ENCODE measurements at regions not wholly inside any gene's neighbourhood (a gene's known extent, or its start where the extent isn't known, plus 50 kb on each side); places are given as distances from the start of the nearest gene placed in this dataset.

DNA sequence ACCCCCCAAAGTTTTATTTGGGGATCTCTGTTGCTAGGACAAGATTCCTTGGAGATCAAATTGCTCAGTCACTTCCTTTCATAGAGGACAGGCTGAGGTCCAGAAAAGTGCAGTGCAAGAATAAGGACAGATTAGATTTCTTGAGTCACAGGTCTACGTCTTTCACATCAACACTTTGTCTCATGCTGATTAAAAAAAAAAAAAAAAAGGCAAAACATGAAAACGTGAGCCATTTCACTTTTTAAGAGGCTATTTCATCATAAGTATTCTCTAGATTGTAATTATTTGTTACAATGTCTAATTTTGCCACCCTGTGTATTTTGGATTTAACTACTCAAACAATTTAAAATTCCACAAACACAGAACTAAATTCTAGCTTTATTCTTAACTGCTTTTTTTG lies 647.0 kb downstream of the TRAM1L1 start:
- Mint-ChIP-seq H3K27me3 (ENCODE audit: insufficient read depth) (no peaks in the 10 kb centered on the region), H3K36me3 (ENCODE audit: low read depth) (no peaks in the 10 kb centered on the region), H3K4me1 (ENCODE audit: low read depth) (no peaks in the 10 kb centered on the region), H3K9me3 (no peaks in the 10 kb centered on the region), H3K4me3 (no peak overlapping the region), H3K27ac (no peak overlapping the region)
- intact Hi-C loops (cut with micrococcal nuclease), result no loop called here
- DNase-seq (ENCODE audit: low spot score), result no peak

DNA sequence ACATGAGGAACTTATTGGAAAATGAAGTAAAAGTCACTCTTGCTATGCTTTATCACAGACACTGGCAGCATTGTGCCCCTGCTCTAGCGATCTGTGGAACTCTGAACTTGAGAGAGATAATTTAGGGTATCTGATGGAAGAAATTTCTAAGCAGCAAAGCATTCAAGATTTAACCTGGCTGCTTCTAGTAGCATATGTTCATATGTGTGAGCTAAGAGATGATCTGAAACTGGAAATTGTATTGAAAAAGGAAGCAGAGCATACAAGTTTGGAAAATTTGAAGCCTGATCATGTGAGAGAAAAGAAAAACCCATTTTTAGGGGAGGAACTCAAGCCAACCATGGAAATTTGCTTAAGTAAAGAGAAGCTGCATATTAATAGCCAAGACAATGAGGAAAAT lies 657.7 kb downstream of the TRAM1L1 start:
- H3K4me3 Mint-ChIP-seq, result no peak overlapping the region
- DNase-seq (ENCODE audit: low spot score), result no peak
- peaks cover 8% of the 10 kb centered on the region for H3K9me3 Mint-ChIP-seq
- no peaks in the 10 kb centered on the region for H3K36me3 Mint-ChIP-seq (ENCODE audit: low read depth)
- no peaks in the 10 kb centered on the region for H3K27me3 Mint-ChIP-seq (ENCODE audit: insufficient read depth)
- no peak overlapping the region for H3K27ac Mint-ChIP-seq
- intact Hi-C loops (cut with micrococcal nuclease), result no loop called here
- H3K4me1 Mint-ChIP-seq (ENCODE audit: low read depth), result no peaks in the 10 kb centered on the region

DNA sequence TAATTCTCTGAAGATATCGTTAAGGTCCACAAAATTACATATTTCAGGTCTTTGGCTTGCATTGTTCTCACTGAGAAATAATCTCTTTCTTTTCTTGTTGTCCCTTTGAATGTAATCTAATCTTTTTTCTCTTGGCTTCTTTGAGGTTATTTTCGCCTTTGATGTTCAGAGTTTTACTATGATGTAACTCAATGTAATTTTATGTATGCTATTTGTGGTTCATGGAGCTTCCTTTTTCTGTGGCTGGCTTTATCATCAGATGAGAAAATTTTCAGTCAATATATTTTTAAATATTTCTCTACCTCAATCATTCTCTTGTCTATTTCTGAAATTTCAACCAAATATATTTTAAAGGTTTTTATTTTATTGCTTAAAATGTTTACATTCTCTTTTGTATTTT lies 672.2 kb downstream of the TRAM1L1 start:
- intact Hi-C loops (cut with micrococcal nuclease), result no loop called here
- H3K27ac Mint-ChIP-seq, result no peak overlapping the region
- H3K9me3 Mint-ChIP-seq, result no peaks in the 10 kb centered on the region
- no peaks in the 10 kb centered on the region for H3K36me3 Mint-ChIP-seq (ENCODE audit: low read depth)
- no peak for DNase-seq (ENCODE audit: low spot score)
- H3K4me3 Mint-ChIP-seq, result no peak overlapping the region
- no peaks in the 10 kb centered on the region for H3K27me3 Mint-ChIP-seq (ENCODE audit: insufficient read depth)
- H3K4me1 Mint-ChIP-seq (ENCODE audit: low read depth), result no peaks in the 10 kb centered on the region

DNA sequence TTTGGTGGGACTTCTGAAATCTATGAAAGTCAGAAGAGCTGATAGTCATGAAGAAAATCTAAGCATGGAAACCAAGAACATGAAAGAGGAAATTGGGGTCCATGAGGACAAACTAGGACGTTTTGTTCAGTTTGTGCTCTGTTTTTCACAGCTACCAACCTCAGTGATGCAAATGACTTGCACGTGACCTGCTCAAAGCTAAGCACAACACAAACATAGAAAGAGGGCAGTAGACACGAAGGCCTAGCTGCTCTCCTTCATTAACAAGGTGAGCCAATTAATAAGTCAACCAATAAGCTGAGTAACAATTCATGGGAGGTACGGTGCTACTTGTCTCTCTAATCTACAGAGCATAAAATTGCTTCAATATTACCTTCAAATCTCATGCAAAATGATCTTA lies 684.1 kb downstream of the TRAM1L1 start:
- Mint-ChIP-seq H3K27me3 (ENCODE audit: insufficient read depth) (no peaks in the 10 kb centered on the region), H3K4me3 (no peak overlapping the region), H3K27ac (no peak overlapping the region), H3K9me3 (no peaks in the 10 kb centered on the region), H3K4me1 (ENCODE audit: low read depth) (no peaks in the 10 kb centered on the region), H3K36me3 (ENCODE audit: low read depth) (no peaks in the 10 kb centered on the region)
- intact Hi-C loops (cut with micrococcal nuclease), result no loop called here
- DNase-seq (ENCODE audit: low spot score), result no peak

DNA sequence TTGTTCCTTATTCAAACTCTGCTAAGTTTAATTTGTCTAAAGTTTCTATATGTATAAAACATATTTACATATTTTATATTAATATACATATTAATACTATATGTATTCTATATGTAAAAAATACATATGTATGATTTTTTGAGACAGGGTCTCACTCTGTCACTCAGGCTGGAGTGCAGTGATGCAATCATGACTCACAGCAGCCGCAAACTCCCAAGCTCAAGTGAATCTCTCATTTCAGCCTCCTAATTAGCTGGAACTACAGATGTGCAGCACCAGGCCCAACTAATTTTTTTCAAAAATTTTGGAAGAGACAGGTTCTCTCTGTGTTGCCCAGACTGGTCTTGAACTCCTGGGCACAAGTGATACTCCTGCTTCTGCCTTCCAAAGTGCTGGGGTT lies 684.9 kb downstream of the TRAM1L1 start:
- Mint-ChIP-seq H3K36me3 (ENCODE audit: low read depth) (no peaks in the 10 kb centered on the region), H3K27ac (no peak overlapping the region), H3K4me1 (ENCODE audit: low read depth) (no peaks in the 10 kb centered on the region), H3K27me3 (ENCODE audit: insufficient read depth) (no peaks in the 10 kb centered on the region), H3K4me3 (no peak overlapping the region), H3K9me3 (no peaks in the 10 kb centered on the region)
- DNase-seq (ENCODE audit: low spot score), result no peak
- intact Hi-C loops (cut with micrococcal nuclease), result no loop called here

DNA sequence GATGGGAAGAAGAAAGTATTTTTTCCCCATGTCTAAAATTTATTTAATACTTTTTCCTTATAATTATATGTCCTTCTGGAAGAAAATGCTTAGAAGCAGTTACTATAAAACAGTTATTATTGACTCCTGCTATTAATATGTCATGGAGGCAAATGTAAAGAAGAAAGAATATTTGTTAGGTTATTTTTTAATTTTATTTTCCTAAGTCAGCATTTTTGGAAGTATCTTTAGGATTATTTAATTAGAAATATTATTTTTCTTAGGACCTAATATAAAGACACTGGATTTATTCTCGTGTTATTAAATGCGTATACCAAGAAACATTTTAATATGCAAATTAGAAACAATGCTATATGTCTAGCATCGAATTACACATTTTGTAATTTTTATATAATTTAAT lies 687.7 kb downstream of the TRAM1L1 start:
- H3K9me3 Mint-ChIP-seq, result no peaks in the 10 kb centered on the region
- H3K27me3 Mint-ChIP-seq (ENCODE audit: insufficient read depth), result no peaks in the 10 kb centered on the region
- no peaks in the 10 kb centered on the region for H3K4me1 Mint-ChIP-seq (ENCODE audit: low read depth)

DNA sequence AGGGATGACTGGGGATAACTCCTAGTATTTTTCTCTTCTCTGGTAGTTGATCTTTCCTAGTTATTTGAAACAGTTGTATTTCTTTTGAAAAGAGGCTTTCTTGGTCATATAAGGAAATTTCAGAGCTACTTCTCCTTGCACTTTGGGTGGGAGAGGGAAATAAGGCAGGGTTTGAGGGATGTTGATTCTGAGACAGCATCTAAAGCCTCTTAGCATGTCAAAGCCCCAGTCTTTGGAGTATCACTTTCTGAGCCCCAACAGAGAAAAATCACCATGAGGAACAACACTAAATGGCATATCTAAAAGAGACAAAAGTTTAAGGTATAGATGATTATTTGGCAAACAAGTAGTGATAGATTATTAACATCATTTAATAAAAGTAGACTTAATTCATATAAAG lies 688.1 kb downstream of the TRAM1L1 start:
- Mint-ChIP-seq H3K9me3 (no peaks in the 10 kb centered on the region), H3K27me3 (ENCODE audit: insufficient read depth) (no peaks in the 10 kb centered on the region), H3K4me3 (no peak overlapping the region), H3K36me3 (ENCODE audit: low read depth) (no peaks in the 10 kb centered on the region), H3K27ac (no peak overlapping the region), H3K4me1 (ENCODE audit: low read depth) (no peaks in the 10 kb centered on the region)
- intact Hi-C loops (cut with micrococcal nuclease), result no loop called here
- no peak for DNase-seq (ENCODE audit: low spot score)

More for the DNA sequence above, 687.7 kb downstream of the TRAM1L1 start:
- Mint-ChIP-seq H3K4me3 (no peak overlapping the region), H3K27ac (no peak overlapping the region), H3K36me3 (ENCODE audit: low read depth) (no peaks in the 10 kb centered on the region)
- intact Hi-C loops (cut with micrococcal nuclease), result no loop called here
- DNase-seq (ENCODE audit: low spot score), result no peak

DNA sequence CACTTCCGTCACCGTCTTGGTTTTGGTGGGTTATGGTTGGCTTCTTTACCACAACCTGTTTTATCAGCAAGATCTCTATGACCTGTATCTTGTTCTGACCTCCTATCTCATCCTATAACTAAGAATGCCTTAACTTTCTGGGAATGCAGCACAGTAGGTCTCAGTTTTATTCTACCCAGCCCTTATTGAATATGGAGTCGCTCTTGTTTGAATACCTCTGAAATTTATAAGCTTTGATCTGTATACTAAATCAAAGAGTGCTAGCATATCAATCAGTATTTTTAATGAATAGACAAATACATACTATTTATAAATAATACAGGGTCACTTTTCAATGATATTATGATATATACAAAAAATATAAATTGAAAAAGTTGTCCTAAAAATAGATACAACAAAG lies 690.0 kb downstream of the TRAM1L1 start:
- no peak overlapping the region for H3K27ac Mint-ChIP-seq
- H3K9me3 Mint-ChIP-seq, result no peaks in the 10 kb centered on the region
- H3K36me3 Mint-ChIP-seq (ENCODE audit: low read depth), result no peaks in the 10 kb centered on the region
- DNase-seq (ENCODE audit: low spot score), result no peak
- intact Hi-C loops (cut with micrococcal nuclease), result no loop called here
- H3K27me3 Mint-ChIP-seq (ENCODE audit: insufficient read depth), result no peaks in the 10 kb centered on the region
- no peaks in the 10 kb centered on the region for H3K4me1 Mint-ChIP-seq (ENCODE audit: low read depth)
- no peak overlapping the region for H3K4me3 Mint-ChIP-seq

DNA sequence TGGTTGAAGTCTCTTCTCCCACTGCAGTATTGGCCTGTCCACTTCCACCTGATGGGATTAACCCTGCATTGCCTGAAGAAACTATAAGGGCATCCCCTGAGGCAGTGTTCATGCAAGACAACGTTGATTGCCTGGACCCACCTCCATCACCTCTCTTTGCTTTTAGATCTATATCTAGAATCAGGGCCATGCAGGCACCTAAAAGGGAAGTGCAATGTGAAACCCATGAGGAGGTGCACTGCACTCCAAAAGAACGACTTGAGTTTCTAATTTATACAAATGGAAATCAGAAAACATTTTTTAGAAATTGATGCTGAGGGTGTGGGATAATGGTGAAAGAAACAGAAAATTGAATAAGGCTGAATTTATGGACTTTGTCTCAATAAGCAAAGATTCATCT lies 694.4 kb downstream of the TRAM1L1 start:
- no peak for DNase-seq (ENCODE audit: low spot score)
- intact Hi-C loops (cut with micrococcal nuclease), result no loop called here
- H3K27me3 Mint-ChIP-seq (ENCODE audit: insufficient read depth), result no peaks in the 10 kb centered on the region
- H3K4me1 Mint-ChIP-seq (ENCODE audit: low read depth), result no peaks in the 10 kb centered on the region
- no peak overlapping the region for H3K27ac Mint-ChIP-seq
- no peak overlapping the region for H3K4me3 Mint-ChIP-seq
- H3K9me3 Mint-ChIP-seq, result no peaks in the 10 kb centered on the region
- H3K36me3 Mint-ChIP-seq (ENCODE audit: low read depth), result no peaks in the 10 kb centered on the region

DNA sequence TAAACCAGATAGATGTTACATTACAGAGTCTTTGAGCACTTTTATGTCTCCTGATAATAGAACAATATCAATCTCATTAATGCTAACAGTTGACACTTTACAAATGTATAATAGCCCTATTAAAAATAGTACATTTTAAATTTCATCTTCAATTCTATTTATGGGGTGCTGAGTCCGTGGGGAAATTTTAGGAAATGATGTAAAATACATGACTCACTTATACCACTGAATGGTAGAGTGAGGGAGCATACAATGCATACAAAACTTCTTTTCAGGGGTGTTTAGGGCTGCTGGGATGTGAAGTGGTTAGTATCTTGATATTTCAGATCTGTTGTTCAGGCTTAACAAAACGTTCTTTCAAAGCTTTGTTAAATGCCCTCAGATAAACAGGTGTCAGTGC lies 696.2 kb downstream of the TRAM1L1 start:
- Mint-ChIP-seq H3K4me3 (no peak overlapping the region), H3K27ac (no peak overlapping the region), H3K9me3 (no peaks in the 10 kb centered on the region), H3K4me1 (ENCODE audit: low read depth) (no peaks in the 10 kb centered on the region), H3K27me3 (ENCODE audit: insufficient read depth) (no peaks in the 10 kb centered on the region), H3K36me3 (ENCODE audit: low read depth) (no peaks in the 10 kb centered on the region)
- intact Hi-C loops (cut with micrococcal nuclease), result no loop called here
- no peak for DNase-seq (ENCODE audit: low spot score)

DNA sequence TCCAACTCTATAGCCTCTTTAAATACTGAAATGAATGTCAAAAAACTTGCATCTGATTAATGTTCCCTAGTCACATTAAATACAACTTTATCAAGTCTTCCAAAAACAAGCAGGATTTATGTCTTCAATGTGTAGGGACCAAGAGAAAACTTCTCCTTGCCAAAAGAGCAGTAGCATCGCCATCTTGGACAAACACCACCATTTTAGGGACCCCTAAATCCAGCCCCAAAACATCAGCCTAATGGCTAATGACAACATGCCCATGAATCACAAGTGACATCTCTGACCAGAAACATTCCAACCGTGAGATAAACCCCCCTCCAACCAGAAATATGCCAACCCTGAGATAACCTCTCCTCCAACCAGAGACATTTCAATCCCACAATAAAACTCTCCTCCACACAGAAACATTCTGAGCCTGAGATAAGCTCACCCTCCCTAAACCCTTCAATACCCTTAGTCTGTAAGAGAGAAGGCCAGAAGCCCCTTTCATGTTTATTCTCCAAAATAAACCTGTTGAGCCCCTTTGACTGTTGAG lies 697.4 kb downstream of the TRAM1L1 start:
- no peak for DNase-seq (ENCODE audit: low spot score)

DNA sequence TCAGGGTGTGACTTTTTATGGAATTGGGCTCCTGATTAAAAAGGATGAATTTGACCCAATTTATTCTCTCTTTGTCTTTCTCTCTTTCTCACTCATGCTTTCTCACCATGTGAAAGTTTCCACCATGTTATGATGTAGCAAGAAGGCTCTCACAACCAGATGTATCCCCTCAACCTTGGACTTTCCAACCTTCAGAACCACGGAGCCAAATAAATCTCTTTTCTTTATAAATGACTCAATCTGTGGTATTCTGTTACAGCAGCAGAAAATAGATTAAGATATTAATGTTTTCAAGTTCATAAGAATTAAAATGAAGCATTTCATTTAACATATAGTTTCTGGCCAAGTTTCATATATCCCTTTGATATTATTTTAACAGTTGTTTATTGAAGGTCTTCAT lies 698.5 kb downstream of the TRAM1L1 start:
- H3K36me3 Mint-ChIP-seq (ENCODE audit: low read depth), result no peaks in the 10 kb centered on the region
- intact Hi-C loops (cut with micrococcal nuclease), result no loop called here
- no peak for DNase-seq (ENCODE audit: low spot score)
- H3K4me3 Mint-ChIP-seq, result no peak overlapping the region
- no peaks in the 10 kb centered on the region for H3K4me1 Mint-ChIP-seq (ENCODE audit: low read depth)
- H3K27me3 Mint-ChIP-seq (ENCODE audit: insufficient read depth), result no peaks in the 10 kb centered on the region
- no peak overlapping the region for H3K27ac Mint-ChIP-seq
- H3K9me3 Mint-ChIP-seq, result no peaks in the 10 kb centered on the region

More for the DNA sequence above, 697.4 kb downstream of the TRAM1L1 start:
- Mint-ChIP-seq H3K4me3 (no peak overlapping the region), H3K4me1 (ENCODE audit: low read depth) (no peaks in the 10 kb centered on the region), H3K36me3 (ENCODE audit: low read depth) (no peaks in the 10 kb centered on the region), H3K9me3 (no peaks in the 10 kb centered on the region), H3K27me3 (ENCODE audit: insufficient read depth) (no peaks in the 10 kb centered on the region), H3K27ac (no peak overlapping the region)
- intact Hi-C loops (cut with micrococcal nuclease), result no loop called here

DNA sequence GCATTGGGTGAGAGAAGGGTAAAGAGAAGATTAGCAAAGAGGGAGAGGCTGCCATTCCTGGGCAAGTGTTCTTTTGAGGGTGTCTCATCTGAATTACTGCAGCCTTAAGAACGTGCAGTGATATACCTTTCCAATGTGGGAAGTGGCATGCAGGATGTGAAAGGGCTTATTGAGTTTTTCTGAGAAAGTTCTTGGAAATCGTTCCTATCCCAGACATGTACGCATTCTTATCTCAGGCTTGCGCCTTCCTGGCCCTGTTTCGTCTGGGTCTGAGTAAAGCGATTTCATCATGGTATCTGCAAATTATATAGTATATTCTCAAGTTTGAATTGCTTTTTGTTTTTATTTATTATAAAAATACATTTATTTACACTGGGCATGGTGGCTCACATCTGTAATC lies 699.8 kb downstream of the TRAM1L1 start:
- no peaks in the 10 kb centered on the region for H3K9me3 Mint-ChIP-seq

DNA sequence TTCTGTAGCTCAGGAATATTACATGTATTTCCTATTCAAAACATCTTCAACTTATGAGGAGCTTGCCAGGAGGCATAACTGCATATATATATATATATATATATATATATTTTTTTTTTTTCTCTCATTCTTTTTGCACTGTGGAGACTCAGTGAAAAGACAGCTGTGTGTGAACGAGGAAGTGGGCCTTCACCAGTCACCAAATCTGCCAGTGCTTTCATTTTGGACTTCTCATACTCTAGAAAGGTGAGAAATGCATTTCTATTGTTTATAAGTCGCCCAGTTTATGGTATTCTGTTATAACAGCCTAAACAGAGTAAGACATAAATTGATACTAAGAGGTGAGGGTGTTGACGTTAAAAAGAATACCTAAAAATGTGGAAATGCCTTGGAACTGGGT lies 710.6 kb downstream of the TRAM1L1 start:
- H3K27ac Mint-ChIP-seq, result no peak overlapping the region
- intact Hi-C loops (cut with micrococcal nuclease), result no loop called here
- H3K36me3 Mint-ChIP-seq (ENCODE audit: low read depth), result no peaks in the 10 kb centered on the region
- no peaks in the 10 kb centered on the region for H3K27me3 Mint-ChIP-seq (ENCODE audit: insufficient read depth)
- H3K4me1 Mint-ChIP-seq (ENCODE audit: low read depth), result no peaks in the 10 kb centered on the region
- no peak overlapping the region for H3K4me3 Mint-ChIP-seq
- DNase-seq (ENCODE audit: low spot score), result no peak
- H3K9me3 Mint-ChIP-seq, result no peaks in the 10 kb centered on the region

More for the DNA sequence above, 699.8 kb downstream of the TRAM1L1 start:
- Mint-ChIP-seq H3K27me3 (ENCODE audit: insufficient read depth) (no peaks in the 10 kb centered on the region), H3K36me3 (ENCODE audit: low read depth) (no peaks in the 10 kb centered on the region), H3K4me1 (ENCODE audit: low read depth) (no peaks in the 10 kb centered on the region), H3K27ac (no peak overlapping the region), H3K4me3 (no peak overlapping the region)
- intact Hi-C loops (cut with micrococcal nuclease), result no loop called here
- no peak for DNase-seq (ENCODE audit: low spot score)
